GM12873 (cell line): ENCODE measurements at regions not wholly inside any gene's neighbourhood (a gene's known extent, or its start where the extent isn't known, plus 50 kb on each side); places are given as distances from the start of the nearest gene placed in this dataset.

Source experiments
- TF ChIP-seq, protein P1 (sequence below): IDR thresholded peaks from 2 replicates; pipeline ENCODE4 v1.5.1; 2012; ENCODE audit warnings: low read depth, mild to moderate bottlenecking, moderate library complexity, low read length, control low read depth; ENCODE audit not compliant: insufficient read depth; ENCODE audit errors: missing control alignments

DNA sequence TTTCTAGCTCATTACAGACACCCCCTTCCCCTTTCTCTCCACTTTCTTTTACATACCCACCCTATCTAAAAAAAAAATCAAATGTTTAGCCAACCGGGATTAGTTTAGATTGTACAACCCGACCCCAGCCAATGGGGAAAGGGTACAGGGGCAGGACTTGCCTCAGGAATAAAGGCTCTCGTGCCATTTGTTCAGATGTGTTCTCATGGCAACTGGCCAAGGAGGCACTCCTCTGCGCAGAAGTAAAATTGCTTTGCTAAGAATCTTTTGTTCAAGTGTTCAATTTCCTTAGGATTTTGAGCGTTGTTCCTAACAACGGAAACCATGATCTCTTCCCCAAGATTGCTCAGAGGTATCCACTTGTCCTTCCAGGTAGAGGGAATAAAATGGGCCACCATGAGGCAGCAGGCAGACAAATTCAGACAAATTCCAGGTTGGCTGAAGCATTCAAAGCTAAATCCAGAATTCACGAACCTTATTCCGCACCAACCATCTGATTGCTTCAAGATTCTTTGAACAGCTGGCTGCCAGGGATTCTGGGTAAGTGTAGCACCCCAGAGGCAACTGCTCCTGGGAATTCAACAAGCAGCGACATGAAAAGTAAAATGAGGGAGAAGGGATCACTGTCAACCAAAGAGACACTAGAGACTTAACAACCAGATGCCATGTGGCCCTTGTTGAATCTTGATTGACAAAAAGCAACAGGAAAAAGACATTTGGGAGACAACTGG is 431.8 kb downstream of the PREX1 start:
- TF ChIP-seq, protein P1, sequence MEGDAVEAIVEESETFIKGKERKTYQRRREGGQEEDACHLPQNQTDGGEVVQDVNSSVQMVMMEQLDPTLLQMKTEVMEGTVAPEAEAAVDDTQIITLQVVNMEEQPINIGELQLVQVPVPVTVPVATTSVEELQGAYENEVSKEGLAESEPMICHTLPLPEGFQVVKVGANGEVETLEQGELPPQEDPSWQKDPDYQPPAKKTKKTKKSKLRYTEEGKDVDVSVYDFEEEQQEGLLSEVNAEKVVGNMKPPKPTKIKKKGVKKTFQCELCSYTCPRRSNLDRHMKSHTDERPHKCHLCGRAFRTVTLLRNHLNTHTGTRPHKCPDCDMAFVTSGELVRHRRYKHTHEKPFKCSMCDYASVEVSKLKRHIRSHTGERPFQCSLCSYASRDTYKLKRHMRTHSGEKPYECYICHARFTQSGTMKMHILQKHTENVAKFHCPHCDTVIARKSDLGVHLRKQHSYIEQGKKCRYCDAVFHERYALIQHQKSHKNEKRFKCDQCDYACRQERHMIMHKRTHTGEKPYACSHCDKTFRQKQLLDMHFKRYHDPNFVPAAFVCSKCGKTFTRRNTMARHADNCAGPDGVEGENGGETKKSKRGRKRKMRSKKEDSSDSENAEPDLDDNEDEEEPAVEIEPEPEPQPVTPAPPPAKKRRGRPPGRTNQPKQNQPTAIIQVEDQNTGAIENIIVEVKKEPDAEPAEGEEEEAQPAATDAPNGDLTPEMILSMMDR = no peak

- TF ChIP-seq, protein P1 = no peak
Observed at GRCh38 chr20:48394415-48395081, 433.3 kb downstream of the PREX1 start.

DNA sequence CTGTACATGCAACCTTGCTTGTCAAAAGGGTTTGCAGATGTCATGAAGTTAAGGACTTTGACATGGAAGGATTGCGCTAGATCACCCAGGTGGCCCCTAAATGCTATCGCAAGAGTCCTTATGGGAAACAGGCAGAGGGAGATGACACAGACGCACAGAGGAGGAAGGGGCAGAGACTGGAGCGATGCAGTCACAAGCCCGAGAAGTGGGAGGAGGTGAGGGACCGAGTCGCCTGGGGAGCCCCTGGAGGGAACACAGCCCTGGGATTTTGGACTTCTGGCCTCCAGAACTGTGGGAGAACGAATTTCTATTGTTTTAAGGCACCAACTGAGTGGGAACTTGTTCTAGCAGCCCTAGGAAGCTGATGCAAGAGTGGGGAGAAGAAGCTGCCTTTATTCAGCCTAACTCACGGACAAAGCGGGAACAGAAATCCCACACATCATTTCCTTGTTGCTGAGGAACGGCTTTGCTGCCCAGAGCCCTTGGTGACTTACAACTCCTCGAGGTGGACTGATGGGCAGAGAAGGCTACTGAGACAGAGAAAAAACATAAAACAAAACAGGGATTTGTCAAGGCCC is 434.0 kb downstream of the PREX1 start:
- TF ChIP-seq, protein P1 = no peak

DNA sequence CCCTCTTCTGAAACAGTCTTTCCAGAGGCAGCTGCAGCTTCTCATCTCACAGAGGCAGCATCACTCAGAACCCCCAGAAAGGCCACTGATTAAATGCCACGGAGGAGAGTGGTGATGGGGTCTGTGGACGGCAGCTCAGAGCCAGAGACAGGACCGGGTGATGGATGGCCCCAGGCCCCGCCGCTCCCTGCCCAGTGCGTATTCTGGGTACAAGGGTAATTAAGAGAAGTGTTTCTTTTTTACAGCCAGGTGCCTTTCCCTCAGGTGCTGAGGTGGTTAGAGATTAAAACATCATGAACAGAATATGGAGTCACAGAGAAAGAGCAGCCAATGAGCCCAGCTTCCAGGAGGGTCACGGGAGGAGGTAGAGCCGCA is 434.5 kb downstream of the PREX1 start:
- TF ChIP-seq, protein P1 = no peak

- TF ChIP-seq, protein P1 = no peak
Observed at GRCh38 chr20:48392407-48393310, 435.1 kb downstream of the PREX1 start.

GRCh38 chr20:48390981-48391380 is 436.8 kb downstream of the PREX1 start:
- TF ChIP-seq, protein P1 = no peak
